Vagina (tissue), 2 donors: ENCODE measurements at regions not wholly inside any gene's neighbourhood (a gene's known extent, or its start where the extent isn't known, plus 50 kb on each side); places are given as distances from the start of the nearest gene placed in this dataset.

ENCODE experiments used
- CTCF ChIP-seq, 3 experiments: fragments of 450-650 bp in 2 of 3; fragments of 200-600 bp in 1 of 3; sonication (generic) in 1 of 3; IDR thresholded peaks; one replicate each; pipeline ENCODE4 v1.5.1; 2017 to 2019; ENCODE audit warnings: antibody characterized with exemption in 3 of 3, mild to moderate bottlenecking in 2 of 3, moderate library complexity in 2 of 3
- POLR2A ChIP-seq, 2 donors: fragments of 450-650 bp; IDR thresholded peaks; one replicate each; pipeline ENCODE4 v1.6.1; 2017; ENCODE audit warnings: antibody characterized with exemption in 2 of 2, mild to moderate bottlenecking in 2 of 2, moderate library complexity in 2 of 2
- POLR2AphosphoS5 ChIP-seq, 2 donors: sonication (generic); formaldehyde crosslinking; IDR thresholded peaks; one replicate each; pipeline ENCODE4 v1.9.0; 2017; ENCODE audit warnings: antibody characterized with exemption in 2 of 2, mild to moderate bottlenecking in 2 of 2, low read depth in 1 of 2; ENCODE audit not compliant: insufficient read depth in 1 of 2

DNA sequence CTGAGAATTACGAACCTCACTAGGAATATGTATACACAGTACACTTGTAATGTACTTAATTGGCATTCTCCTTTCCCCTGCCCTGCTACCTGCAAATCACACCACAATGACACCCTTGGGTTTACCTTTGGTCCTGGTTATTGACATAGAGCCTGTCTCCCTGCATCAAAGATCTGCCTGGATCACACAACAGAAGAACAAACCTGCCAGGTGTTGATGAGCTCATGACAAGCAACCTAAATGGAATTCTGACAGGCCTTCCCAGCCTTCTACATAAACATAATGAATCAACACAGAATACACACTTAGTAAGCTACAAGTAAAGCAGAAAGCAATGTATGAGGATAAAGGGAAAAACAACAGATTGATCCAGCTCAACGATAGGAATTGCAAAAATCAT, 95.6 kb downstream of the HDGFL1 start:
- no peak for TF ChIP-seq POLR2AphosphoS5 (IDR thresholded peaks at IDR 0.05; ENCODE audit: insufficient read depth in 1 of 2, low read depth in 1 of 2)
- no peak for TF ChIP-seq POLR2A (IDR thresholded peaks at IDR 0.05)
- TF ChIP-seq CTCF (IDR thresholded peaks at IDR 0.05), result no peak
